SH-SY5Y (cell line): ENCODE measurements at regions not wholly inside any gene's neighbourhood (a gene's known extent, or its start where the extent isn't known, plus 50 kb on each side); places are given as distances from the start of the nearest gene placed in this dataset.

Source experiments
- GATA2 ChIP-seq: IDR thresholded peaks from 2 replicates; pipeline ENCODE4 v1.6.1; 2011; ENCODE audit warnings: mild to moderate bottlenecking, low read depth, low read length
- GATA3 ChIP-seq: IDR thresholded peaks from 2 replicates; pipeline ENCODE4 v1.6.1; 2011; ENCODE audit warnings: low read depth, mild to moderate bottlenecking, low read length, moderate library complexity

- TF ChIP-seq GATA3 (no peak), GATA2 (no peak)
Observed at GRCh38 chr9:85230081-85230480, 511.7 kb downstream of the AGTPBP1 start.
